Caco-2 (cell line): ENCODE measurements at regions not wholly inside any gene's neighbourhood (a gene's known extent, or its start where the extent isn't known, plus 50 kb on each side); places are given as distances from the start of the nearest gene placed in this dataset.

Experiments used
- BruUV-seq: library from RNA; stranded (reverse); fragments of 400-500 nt; replicated peaks from 2 replicates; lab custom pipeline; 2021; lab: Mats Ljungman, UMichigan
- CTCF ChIA-PET: fragments of 300-600 bp; sonication (Branson Sonifier 250); formaldehyde crosslinking; loops from one replicate; lab custom pipeline; 2022; ENCODE audit warnings: antibody characterized with exemption; lab: Charles Lee
- POLR2A ChIA-PET: fragments of 300-600 bp; sonication (Branson Sonifier 250); formaldehyde crosslinking; loops from one replicate; lab custom pipeline; 2022; ENCODE audit warnings: antibody characterized with exemption; lab: Charles Lee
- DNase-seq, 2 experiments: peaks; one replicate each; pipeline versions ENCODE4 v3.0.0 to v3.0.0-alpha.2; 2020 to 2022
- H3K27me3 ChIP-seq: replicated peaks from 2 replicates; pipeline ENCODE4 v1.6.0; 2011; ENCODE audit warnings: low read length; ENCODE audit not compliant: control insufficient read depth, insufficient read depth
- H3K36me3 ChIP-seq: 2 replicates; pipeline ENCODE4 v1.5.1; 2011; ENCODE audit warnings: low read length; ENCODE audit not compliant: control insufficient read depth, insufficient read depth
- H3K4me1 ChIP-seq: fragments of 250-450 bp; sonication (Bioruptor Pico); 2 replicates; pipeline ENCODE4 v1.5.1; 2020; ENCODE audit warnings: mild to moderate bottlenecking
- H3K4me3 ChIP-seq: 2 replicates; pipeline ENCODE4 v1.5.1; 2011; ENCODE audit warnings: low read depth, mild to moderate bottlenecking, control low read depth, low read length
- H3K9me3 ChIP-seq: fragments of 250-450 bp; sonication (Bioruptor Pico); 2 replicates; pipeline ENCODE4 v1.5.1; 2020; ENCODE audit warnings: mild to moderate bottlenecking, moderate library complexity
- H3K27ac Mint-ChIP-seq: one replicate; pipeline ENCODE4 v1.8.0; 2022; ENCODE audit warnings: mixed read lengths; ENCODE audit not compliant: unreplicated experiment
- H3K27me3 Mint-ChIP-seq: one replicate; pipeline ENCODE4 v1.8.0; 2022; ENCODE audit warnings: mixed read lengths; ENCODE audit not compliant: insufficient read depth, unreplicated experiment
- H3K36me3 Mint-ChIP-seq: one replicate; pipeline ENCODE4 v1.8.0; 2022; ENCODE audit warnings: mild to moderate bottlenecking, mixed read lengths; ENCODE audit not compliant: insufficient read depth, unreplicated experiment
- H3K4me1 Mint-ChIP-seq: one replicate; pipeline ENCODE4 v1.8.0; 2022; ENCODE audit warnings: low read depth, mixed read lengths; ENCODE audit not compliant: unreplicated experiment
- H3K4me3 Mint-ChIP-seq: one replicate; pipeline ENCODE4 v1.8.0; 2022; ENCODE audit warnings: mild to moderate bottlenecking, moderate library complexity, mixed read lengths; ENCODE audit not compliant: unreplicated experiment
- H3K9me3 Mint-ChIP-seq: one replicate; pipeline ENCODE4 v1.8.0; 2022; ENCODE audit warnings: mixed read lengths; ENCODE audit not compliant: unreplicated experiment
- intact Hi-C: fragments of 100-400 bp; cut with micrococcal nuclease; formaldehyde crosslinking; loops from one replicate; pipeline ENCODE4 v1.10.0; 2022; ENCODE audit not compliant: unreplicated experiment
- TF ChIP-seq, protein P1 (sequence below), 2 experiments: fragments of 200-600 bp in 1 of 2; IDR thresholded peaks; 1 replicate in 1 of 2; 2 replicates in 1 of 2; pipeline versions ENCODE4 v1.5.1 to v1.8.0; 2011 to 2022; ENCODE audit warnings: antibody characterized with exemption in 1 of 2, control low read depth in 1 of 2, inconsistent platforms in 1 of 2, low read depth in 1 of 2, low read length in 1 of 2, mild to moderate bottlenecking in 1 of 2, moderate library complexity in 1 of 2; ENCODE audit not compliant: insufficient read depth in 1 of 2, severe bottlenecking in 1 of 2, unreplicated experiment in 1 of 2

GRCh38 chr5:91645347-91645746 is 262.2 kb upstream of the ARRDC3 start:
- H3K4me1 ChIP-seq, result no peaks in the 10 kb centered on the region
- H3K27me3 ChIP-seq, result no peaks in the 10 kb centered on the region
- ChIA-PET POLR2A (no interaction called here), CTCF (no interaction called here)
- Mint-ChIP-seq H3K36me3 (no peaks in the 10 kb centered on the region), H3K27me3 (peaks cover 4% of the 10 kb centered on the region), H3K4me1 (no peaks in the 10 kb centered on the region), H3K9me3 (no peaks in the 10 kb centered on the region), H3K27ac (no peak overlapping the region), H3K4me3 (no peak overlapping the region)
- intact Hi-C loops, result loop anchor here (10.0 kb wide), 2 partner anchors 199 to 279 kb away; no protein-coding TSS in a partner anchor
- H3K9me3 ChIP-seq, result no peaks in the 10 kb centered on the region
- no peak for DNase-seq
- no peak overlapping the region for H3K4me3 ChIP-seq
- BruUV-seq, result no TSS peak
- TF ChIP-seq, protein P1, sequence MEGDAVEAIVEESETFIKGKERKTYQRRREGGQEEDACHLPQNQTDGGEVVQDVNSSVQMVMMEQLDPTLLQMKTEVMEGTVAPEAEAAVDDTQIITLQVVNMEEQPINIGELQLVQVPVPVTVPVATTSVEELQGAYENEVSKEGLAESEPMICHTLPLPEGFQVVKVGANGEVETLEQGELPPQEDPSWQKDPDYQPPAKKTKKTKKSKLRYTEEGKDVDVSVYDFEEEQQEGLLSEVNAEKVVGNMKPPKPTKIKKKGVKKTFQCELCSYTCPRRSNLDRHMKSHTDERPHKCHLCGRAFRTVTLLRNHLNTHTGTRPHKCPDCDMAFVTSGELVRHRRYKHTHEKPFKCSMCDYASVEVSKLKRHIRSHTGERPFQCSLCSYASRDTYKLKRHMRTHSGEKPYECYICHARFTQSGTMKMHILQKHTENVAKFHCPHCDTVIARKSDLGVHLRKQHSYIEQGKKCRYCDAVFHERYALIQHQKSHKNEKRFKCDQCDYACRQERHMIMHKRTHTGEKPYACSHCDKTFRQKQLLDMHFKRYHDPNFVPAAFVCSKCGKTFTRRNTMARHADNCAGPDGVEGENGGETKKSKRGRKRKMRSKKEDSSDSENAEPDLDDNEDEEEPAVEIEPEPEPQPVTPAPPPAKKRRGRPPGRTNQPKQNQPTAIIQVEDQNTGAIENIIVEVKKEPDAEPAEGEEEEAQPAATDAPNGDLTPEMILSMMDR (IDR thresholded peaks at IDR 0.05; ENCODE audit: insufficient read depth in 1 of 2, low read depth in 1 of 2, low read length in 1 of 2, severe bottlenecking in 1 of 2, unreplicated experiment in 1 of 2), result no peak
- no peaks in the 10 kb centered on the region for H3K36me3 ChIP-seq

DNA sequence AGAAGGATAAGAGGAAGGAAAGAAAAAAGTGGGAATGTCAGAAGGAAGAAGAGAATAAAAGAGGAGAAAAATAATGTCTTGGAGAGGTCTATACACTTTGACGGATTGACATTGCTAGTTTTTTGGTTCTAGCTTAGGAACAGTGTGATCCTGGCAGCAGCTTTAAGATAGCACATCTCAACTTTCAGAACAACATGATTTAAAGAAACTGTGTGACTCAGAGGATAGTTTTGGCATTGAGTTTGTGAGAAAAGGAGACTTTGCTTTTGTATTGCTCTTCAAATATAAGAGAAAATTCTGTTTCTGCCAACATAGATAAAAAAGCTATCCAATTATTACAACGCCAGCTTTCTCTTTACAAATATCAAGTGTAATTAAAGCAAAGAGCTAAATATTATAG is 260.7 kb upstream of the ARRDC3 start:
- intact Hi-C loops, result loop anchor here (5.0 to 10.0 kb wide), 3 partner anchors 201 to 919 kb away; no protein-coding TSS in a partner anchor
- no peaks in the 10 kb centered on the region for H3K27me3 ChIP-seq
- Mint-ChIP-seq H3K9me3 (no peaks in the 10 kb centered on the region), H3K27me3 (peaks cover 2% of the 10 kb centered on the region), H3K27ac (no peak overlapping the region), H3K4me3 (no peak overlapping the region), H3K36me3 (no peaks in the 10 kb centered on the region), H3K4me1 (no peaks in the 10 kb centered on the region)
- H3K4me3 ChIP-seq, result no peak overlapping the region
- TF ChIP-seq, protein P1 (IDR thresholded peaks at IDR 0.05; ENCODE audit: insufficient read depth in 1 of 2, low read depth in 1 of 2, low read length in 1 of 2, severe bottlenecking in 1 of 2, unreplicated experiment in 1 of 2), result no peak
- H3K36me3 ChIP-seq, result no peaks in the 10 kb centered on the region
- DNase-seq, result no peak
- no peaks in the 10 kb centered on the region for H3K4me1 ChIP-seq
- no peaks in the 10 kb centered on the region for H3K9me3 ChIP-seq
- ChIA-PET POLR2A (no interaction called here), CTCF (no interaction called here)
- no TSS peak for BruUV-seq

- H3K4me3 Mint-ChIP-seq, result no peak overlapping the region
- no peaks in the 10 kb centered on the region for H3K36me3 ChIP-seq
- no peaks in the 10 kb centered on the region for H3K36me3 Mint-ChIP-seq
- ChIA-PET POLR2A (no interaction called here), CTCF (no interaction called here)
- H3K27me3 ChIP-seq, result no peaks in the 10 kb centered on the region
- no TSS peak for BruUV-seq
- no peak for DNase-seq
- H3K4me1 Mint-ChIP-seq, result no peaks in the 10 kb centered on the region
- no peaks in the 10 kb centered on the region for H3K9me3 Mint-ChIP-seq
- H3K4me3 ChIP-seq, result no peak overlapping the region
- H3K27me3 Mint-ChIP-seq, result peaks cover 2% of the 10 kb centered on the region
- no peak overlapping the region for H3K27ac Mint-ChIP-seq
- intact Hi-C loops, result loop anchor here (5.0 to 10.0 kb wide), 3 partner anchors 202 to 920 kb away; no protein-coding TSS in a partner anchor
- TF ChIP-seq, protein P1 (IDR thresholded peaks at IDR 0.05; ENCODE audit: insufficient read depth in 1 of 2, low read depth in 1 of 2, low read length in 1 of 2, severe bottlenecking in 1 of 2, unreplicated experiment in 1 of 2), result no peak
- no peaks in the 10 kb centered on the region for H3K4me1 ChIP-seq
- H3K9me3 ChIP-seq, result no peaks in the 10 kb centered on the region
These were observed 259.5 kb upstream of the ARRDC3 start for GRCh38 chr5:91642581-91642980.
